ENCODE measurements at regions not wholly inside any gene's neighbourhood (a gene's known extent, or its start where the extent isn't known, plus 50 kb on each side); places are given as distances from the start of the nearest gene placed in this dataset.

DNA sequence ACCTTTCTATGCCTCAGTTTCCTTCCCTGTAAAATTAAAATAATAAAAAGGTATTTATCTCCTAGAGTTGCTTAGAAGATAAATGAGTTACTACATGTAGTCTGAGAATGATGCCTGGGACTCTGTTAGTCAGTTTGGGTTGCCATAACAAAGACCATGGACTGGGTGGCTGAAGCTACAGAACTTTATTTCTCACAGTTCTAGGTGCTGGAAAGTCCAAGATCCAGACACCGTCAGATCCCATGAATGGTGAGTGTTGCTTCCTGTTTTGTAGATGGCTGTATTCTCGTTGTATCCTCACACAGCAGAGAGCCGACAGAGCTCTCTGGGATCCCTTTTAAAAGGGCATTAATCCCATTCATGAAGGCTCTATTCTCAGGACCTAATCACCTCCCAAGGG is 64.0 kb upstream of the LTA4H start:
- H3K4me3 Mint-ChIP-seq, result no peak overlapping the region
- no peaks in the 10 kb centered on the region for H3K9me3 Mint-ChIP-seq
- TF ChIP-seq CTCF (IDR thresholded peaks at IDR 0.05), result no peak
- peaks cover 3% of the 10 kb centered on the region for H3K27me3 Mint-ChIP-seq (ENCODE audit: low read depth, poor library complexity)
- H3K36me3 Mint-ChIP-seq (ENCODE audit: low read depth), result no peaks in the 10 kb centered on the region
- DNase-seq, result no peak
- H3K4me1 Mint-ChIP-seq, result peaks cover 5% of the 10 kb centered on the region
- no peak overlapping the region for H3K27ac Mint-ChIP-seq

- Mint-ChIP-seq H3K9me3 (no peaks in the 10 kb centered on the region), H3K4me3 (no peak overlapping the region), H3K27me3 (ENCODE audit: low read depth, poor library complexity) (peaks cover 4% of the 10 kb centered on the region), H3K27ac (no peak overlapping the region), H3K36me3 (ENCODE audit: low read depth) (no peaks in the 10 kb centered on the region), H3K4me1 (no peaks in the 10 kb centered on the region)
- DNase-seq, result no peak
- TF ChIP-seq CTCF (IDR thresholded peaks at IDR 0.05), result no peak
Measured at GRCh38 chr12:96099986-96100385, 64.6 kb upstream of the LTA4H start.

DNA sequence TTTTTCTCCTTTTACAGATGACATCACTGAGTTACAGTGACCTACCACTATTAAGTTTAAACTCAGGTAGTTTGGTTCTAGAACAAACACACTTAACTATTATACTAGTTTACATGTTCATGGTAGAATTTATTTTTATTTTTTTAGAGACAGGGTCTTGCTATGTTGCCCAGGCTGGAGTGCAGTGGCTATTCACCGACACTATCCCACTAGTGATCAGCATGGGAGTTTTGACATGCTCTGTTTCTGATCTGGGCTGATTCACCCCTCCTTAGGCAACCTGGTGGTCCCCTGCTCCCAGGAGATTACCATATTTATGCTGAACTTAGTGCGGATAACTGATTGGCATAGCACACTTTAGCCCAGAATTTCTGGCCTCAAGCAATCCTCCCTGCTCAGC is 66.4 kb upstream of the LTA4H start:
- no peak overlapping the region for H3K27ac Mint-ChIP-seq
- H3K4me1 Mint-ChIP-seq, result peaks cover 9% of the 10 kb centered on the region
- TF ChIP-seq CTCF (IDR thresholded peaks at IDR 0.05), result no peak
- H3K36me3 Mint-ChIP-seq (ENCODE audit: low read depth), result no peaks in the 10 kb centered on the region
- no peak overlapping the region for H3K4me3 Mint-ChIP-seq
- H3K27me3 Mint-ChIP-seq (ENCODE audit: low read depth, poor library complexity), result peaks cover 4% of the 10 kb centered on the region
- no peak for DNase-seq
- H3K9me3 Mint-ChIP-seq, result no peaks in the 10 kb centered on the region

DNA sequence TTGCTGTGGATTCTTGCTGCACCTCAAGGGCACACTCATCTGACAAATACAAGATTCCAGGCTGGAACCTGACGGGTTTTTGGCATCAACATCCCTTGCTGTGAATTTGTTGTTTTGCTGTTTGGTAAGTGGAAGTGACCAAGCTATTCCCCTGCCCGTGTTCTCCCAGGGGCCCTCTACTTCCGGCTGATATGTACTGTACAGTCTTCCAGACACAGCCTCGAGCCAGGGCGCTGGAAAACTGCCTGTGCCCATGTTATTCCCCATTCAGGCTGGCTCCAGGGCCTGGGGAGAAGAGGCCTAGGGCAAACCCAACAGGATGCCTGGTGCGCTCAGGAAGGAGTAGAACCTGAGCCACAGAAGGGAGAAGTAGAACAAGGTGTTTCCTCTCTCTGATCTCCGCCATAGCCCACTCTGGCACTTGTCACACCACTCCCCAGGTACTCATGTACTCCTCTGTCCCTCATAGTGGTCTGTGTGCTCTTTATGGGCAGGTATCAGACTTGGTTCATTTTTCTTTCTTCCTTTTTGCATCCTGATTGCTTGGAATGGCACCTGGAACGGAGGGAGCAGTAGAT is 67.8 kb upstream of the LTA4H start:
- H3K36me3 Mint-ChIP-seq (ENCODE audit: low read depth), result no peaks in the 10 kb centered on the region
- H3K27ac Mint-ChIP-seq, result peak overlapping the region; percentile 10
- H3K27me3 Mint-ChIP-seq (ENCODE audit: low read depth, poor library complexity), result peaks cover 4% of the 10 kb centered on the region

GRCh38 chr12:96104566-96104965 is 69.2 kb upstream of the LTA4H start:
- Mint-ChIP-seq H3K36me3 (ENCODE audit: low read depth) (no peaks in the 10 kb centered on the region), H3K4me1 (peaks cover 23% of the 10 kb centered on the region), H3K4me3 (no peak overlapping the region), H3K27me3 (ENCODE audit: low read depth, poor library complexity) (peaks cover 4% of the 10 kb centered on the region), H3K27ac (no peak overlapping the region), H3K9me3 (peaks cover 7% of the 10 kb centered on the region)
- DNase-seq, result no peak
- TF ChIP-seq CTCF (IDR thresholded peaks at IDR 0.05), result no peak

More for the DNA sequence above, 67.8 kb upstream of the LTA4H start:
- TF ChIP-seq CTCF (IDR thresholded peaks at IDR 0.05), result no peak
- Mint-ChIP-seq H3K9me3 (peaks cover 4% of the 10 kb centered on the region), H3K4me1 (peaks cover 20% of the 10 kb centered on the region), H3K4me3 (no peak overlapping the region)
- no peak for DNase-seq

DNA sequence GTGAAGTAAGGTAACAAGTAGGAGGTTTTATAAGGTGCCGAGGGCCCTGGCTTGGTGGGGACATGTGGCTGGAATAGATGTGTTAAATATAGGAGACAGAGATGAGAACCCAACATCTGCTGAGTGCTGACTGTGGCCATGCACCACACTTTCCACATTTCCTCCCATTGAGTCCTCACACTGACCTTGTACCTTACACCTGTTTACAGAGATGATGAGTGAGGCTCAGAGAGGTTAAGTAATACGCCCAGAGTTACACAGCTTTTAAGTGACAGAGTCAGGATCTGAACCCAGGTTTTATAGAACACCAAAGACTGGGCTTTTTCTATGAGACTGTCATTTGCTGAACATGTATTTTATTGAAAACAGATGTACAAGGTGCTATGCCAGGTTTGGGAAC is 70.8 kb upstream of the LTA4H start:
- H3K4me3 Mint-ChIP-seq, result no peak overlapping the region
- H3K27me3 Mint-ChIP-seq (ENCODE audit: low read depth, poor library complexity), result peaks cover 4% of the 10 kb centered on the region
- H3K27ac Mint-ChIP-seq, result no peak overlapping the region
- TF ChIP-seq CTCF (IDR thresholded peaks at IDR 0.05), result no peak
- no peak for DNase-seq
- H3K36me3 Mint-ChIP-seq (ENCODE audit: low read depth), result no peaks in the 10 kb centered on the region
- peaks cover 23% of the 10 kb centered on the region for H3K4me1 Mint-ChIP-seq
- peaks cover 7% of the 10 kb centered on the region for H3K9me3 Mint-ChIP-seq
